SK-N-SH treated with all-trans-retinoic acid at 6 μM for 48 hours (cell line): ENCODE measurements at regions not wholly inside any gene's neighbourhood (a gene's known extent, or its start where the extent isn't known, plus 50 kb on each side); places are given as distances from the start of the nearest gene placed in this dataset.

ENCODE experiments used
- CSRNP3 ChIP-seq: fragments of 250-450 bp; sonication (Bioruptor Pico); IDR thresholded peaks from 2 replicates; pipeline ENCODE4 v1.5.1; 2021; ENCODE audit warnings: mild to moderate bottlenecking, moderate library complexity
- ESRRG ChIP-seq: fragments of 250-450 bp; sonication (Bioruptor Pico); IDR thresholded peaks from 2 replicates; pipeline ENCODE4 v1.6.1; 2021; ENCODE audit warnings: mild to moderate bottlenecking
- ISL1 ChIP-seq: fragments of 250-450 bp; sonication (Bioruptor Pico); IDR thresholded peaks from 2 replicates; pipeline ENCODE4 v2.1.2; 2022; ENCODE audit warnings: mild to moderate bottlenecking, moderate library complexity
- PATZ1 ChIP-seq: fragments of 250-450 bp; sonication (Bioruptor Pico); IDR thresholded peaks from 2 replicates; pipeline ENCODE4 v1.8.0; 2020; ENCODE audit warnings: mild to moderate bottlenecking, moderate library complexity, borderline replicate concordance
- ZFP3 ChIP-seq: fragments of 250-450 bp; sonication (Bioruptor Pico); IDR thresholded peaks from 2 replicates; pipeline ENCODE4 v1.5.0; 2020; ENCODE audit warnings: mild to moderate bottlenecking, moderate library complexity
- ZNF8 ChIP-seq: fragments of 450-650 bp; formaldehyde crosslinking; IDR thresholded peaks from 2 replicates; pipeline ENCODE4 v1.5.0; 2020; ENCODE audit warnings: mild to moderate bottlenecking, moderate library complexity

- TF ChIP-seq ISL1 (CRISPR knock-in tag), result no peak
- TF ChIP-seq ZNF8 (CRISPR knock-in tag), result no peak
- no peak for TF ChIP-seq CSRNP3 (CRISPR knock-in tag)
- no peak for TF ChIP-seq PATZ1
- no peak for TF ChIP-seq ZFP3 (CRISPR knock-in tag)
- no peak for TF ChIP-seq ESRRG
Observed at GRCh38 chr16:86436466-86437185, 73.7 kb upstream of the FOXF1 start.
